ENCODE measurements at regions not wholly inside any gene's neighbourhood (a gene's known extent, or its start where the extent isn't known, plus 50 kb on each side); places are given as distances from the start of the nearest gene placed in this dataset.
"Not testable (repeated sequence)": the region's sequence is repeated elsewhere in the genome, so short reads cannot be mapped to it uniquely, and the experiment has no call there.

GRCh38 chr4:28822163-28822562, 1898.0 kb upstream of the PCDH7 start:
- no peak for FAIRE-seq

GRCh38 chr4:28827866-28828265, 1892.3 kb upstream of the PCDH7 start:
- no peak for DNase-seq (ENCODE audit: insufficient read length, low spot score)
- FAIRE-seq: no peak

More at GRCh38 chr4:28822163-28822562, 1898.0 kb upstream of the PCDH7 start:
- DNase-seq (ENCODE audit: insufficient read length, low spot score): no peak

- DNase-seq (ENCODE audit: insufficient read length, low spot score) (no peak), FAIRE-seq (no peak)
Observed at GRCh38 chr4:28831867-28832266, 1888.3 kb upstream of the PCDH7 start.

GRCh38 chr4:28832444-28832843, 1887.7 kb upstream of the PCDH7 start:
- FAIRE-seq: no peak
- no peak for DNase-seq (ENCODE audit: insufficient read length, low spot score)

GRCh38 chr4:28834120-28834519, 1886.0 kb upstream of the PCDH7 start:
- DNase-seq (ENCODE audit: insufficient read length, low spot score) (no peak), FAIRE-seq (no peak)

GRCh38 chr4:28835501-28835900, 1884.7 kb upstream of the PCDH7 start:
- DNase-seq (ENCODE audit: insufficient read length, low spot score) (no peak), FAIRE-seq (no peak)

GRCh38 chr4:28842271-28842670, 1877.9 kb upstream of the PCDH7 start:
- DNase-seq (ENCODE audit: insufficient read length, low spot score): no peak
- no peak for FAIRE-seq

GRCh38 chr4:28845158-28845557, 1875.0 kb upstream of the PCDH7 start:
- DNase-seq (ENCODE audit: insufficient read length, low spot score) (no peak), FAIRE-seq (no peak)

- DNase-seq (ENCODE audit: insufficient read length, low spot score); FAIRE-seq: not testable (repeated sequence)
Observed at GRCh38 chr4:28857028-28857427, 1863.1 kb upstream of the PCDH7 start.

- no peak for DNase-seq (ENCODE audit: insufficient read length, low spot score)
- FAIRE-seq: no peak
Observed at GRCh38 chr4:28868841-28869240, 1851.3 kb upstream of the PCDH7 start.

- no peak for FAIRE-seq
Observed at GRCh38 chr4:28879178-28879577, 1841.0 kb upstream of the PCDH7 start.

GRCh38 chr4:28879900-28880299, 1840.3 kb upstream of the PCDH7 start:
- FAIRE-seq (no peak), DNase-seq (ENCODE audit: insufficient read length, low spot score) (no peak)

More at GRCh38 chr4:28879178-28879577, 1841.0 kb upstream of the PCDH7 start:
- DNase-seq (ENCODE audit: insufficient read length, low spot score): no peak

GRCh38 chr4:28883211-28883610, 1837.0 kb upstream of the PCDH7 start:
- FAIRE-seq: no peak
- no peak for DNase-seq (ENCODE audit: insufficient read length, low spot score)

- no peak for FAIRE-seq
- DNase-seq (ENCODE audit: insufficient read length, low spot score): no peak
Observed at GRCh38 chr4:28886934-28887333, 1833.2 kb upstream of the PCDH7 start.

- FAIRE-seq (no peak), DNase-seq (ENCODE audit: insufficient read length, low spot score) (no peak)
Observed at GRCh38 chr4:28890949-28891775, 1829.0 kb upstream of the PCDH7 start.

- FAIRE-seq: no peak
- no peak for DNase-seq (ENCODE audit: insufficient read length, low spot score)
Observed at GRCh38 chr4:28913466-28913865, 1806.7 kb upstream of the PCDH7 start.

GRCh38 chr4:28916585-28916984, 1803.6 kb upstream of the PCDH7 start:
- DNase-seq (ENCODE audit: insufficient read length, low spot score): no peak
- no peak for FAIRE-seq

- FAIRE-seq: no peak
- no peak for DNase-seq (ENCODE audit: insufficient read length, low spot score)
Observed at GRCh38 chr4:28918871-28919270, 1801.3 kb upstream of the PCDH7 start.

GRCh38 chr4:28921886-28922285, 1798.3 kb upstream of the PCDH7 start:
- FAIRE-seq (no peak), DNase-seq (ENCODE audit: insufficient read length, low spot score) (no peak)

GRCh38 chr4:28926156-28926555, 1794.0 kb upstream of the PCDH7 start:
- FAIRE-seq (no peak), DNase-seq (ENCODE audit: insufficient read length, low spot score) (no peak)

- DNase-seq (ENCODE audit: insufficient read length, low spot score) (no peak), FAIRE-seq (no peak)
Observed at GRCh38 chr4:28942631-28943030, 1777.5 kb upstream of the PCDH7 start.

- FAIRE-seq: no peak
- DNase-seq (ENCODE audit: insufficient read length, low spot score): no peak
Observed at GRCh38 chr4:28947374-28947773, 1772.8 kb upstream of the PCDH7 start.

GRCh38 chr4:28948501-28948900, 1771.7 kb upstream of the PCDH7 start:
- no peak for DNase-seq (ENCODE audit: insufficient read length, low spot score)

More at GRCh38 chr4:28948501-28948900, 1771.7 kb upstream of the PCDH7 start:
- FAIRE-seq: no peak

All from HTR-8/SVneo (cell line).